IMR-90 (cell line): ENCODE measurements at regions not wholly inside any gene's neighbourhood (a gene's known extent, or its start where the extent isn't known, plus 50 kb on each side); places are given as distances from the start of the nearest gene placed in this dataset.

ENCODE experiments used
- ATAC-seq: fragments of 200-7000 bp; cut with Tn5 transposase; 2 replicates; pipeline ENCODE4 v1.9.1; 2020; ENCODE audit warnings: low read depth, mild to moderate bottlenecking, moderate library complexity
- BruUV-seq: library from RNA; stranded (reverse); fragments of 400-500 nt; replicated peaks from 2 replicates; lab custom pipeline; 2021; lab: Mats Ljungman, UMichigan
- CTCF ChIA-PET: fragments of 300-600 bp; formaldehyde crosslinking; extraction: SDS; loops from one replicate; lab custom pipeline; 2021; ENCODE audit warnings: antibody characterized with exemption; lab: Yijun Ruan, JAX
- POLR2A ChIA-PET: fragments of 300-600 bp; sonication (Branson Sonifier 250); formaldehyde crosslinking; loops from one replicate; lab custom pipeline; 2022; ENCODE audit warnings: antibody characterized with exemption; ENCODE audit not compliant: unreplicated experiment; lab: Charles Lee
- DNase-seq: peaks from one replicate; pipeline ENCODE4 v3.0.0; 2013
- H2AFZ ChIP-seq: replicated peaks from 2 replicates; pipeline ENCODE3; 2013; ENCODE audit warnings: low read length, mild to moderate bottlenecking; ENCODE audit not compliant: poor library complexity
- H2AK5ac ChIP-seq: 2 replicates; pipeline ENCODE4 v1.6.1; 2013; ENCODE audit warnings: low read depth, low read length, inconsistent platforms
- H2AK9ac ChIP-seq: replicated peaks from 2 replicates; pipeline ENCODE3; 2013; ENCODE audit warnings: mild to moderate bottlenecking, low read depth, low read length, moderate library complexity; ENCODE audit not compliant: poor library complexity
- H2BK120ac ChIP-seq: 2 replicates; pipeline ENCODE4 v1.6.1; 2013; ENCODE audit warnings: low read depth, low read length, inconsistent platforms
- H2BK15ac ChIP-seq: 3 replicates; pipeline ENCODE4 v1.6.1; 2013; ENCODE audit warnings: low read depth, low read length, inconsistent platforms
- H2BK20ac ChIP-seq: 2 replicates; pipeline ENCODE4 v1.6.1; 2013; ENCODE audit warnings: low read depth, mild to moderate bottlenecking, inconsistent platforms, low read length, moderate library complexity
- H2BK5ac ChIP-seq: 2 replicates; pipeline ENCODE4 v1.6.1; 2013; ENCODE audit warnings: mild to moderate bottlenecking, low read depth, low read length, inconsistent platforms; ENCODE audit not compliant: poor library complexity, severe bottlenecking
- H3K14ac ChIP-seq: replicated peaks from 2 replicates; pipeline ENCODE4 v1.6.1; 2013; ENCODE audit warnings: low read depth, low read length, inconsistent platforms
- H3K18ac ChIP-seq: 2 replicates; pipeline ENCODE4 v1.6.1; 2013; ENCODE audit warnings: low read depth, low read length, control low read depth
- H3K23ac ChIP-seq: 2 replicates; pipeline ENCODE4 v1.6.1; 2013; ENCODE audit warnings: low read depth, low read length, inconsistent platforms
- H3K27ac ChIP-seq: 2 replicates; pipeline ENCODE4 v1.5.1; 2013; ENCODE audit warnings: mild to moderate bottlenecking, control low read depth, low read length; ENCODE audit not compliant: insufficient read depth
- H3K27me3 ChIP-seq: 2 replicates; pipeline ENCODE4 v1.6.1; 2013; ENCODE audit warnings: low read length; ENCODE audit not compliant: control insufficient read depth, insufficient read depth
- H3K36me3 ChIP-seq: 2 replicates; pipeline ENCODE4 v1.6.1; 2013; ENCODE audit warnings: low read length, mixed read lengths; ENCODE audit not compliant: control insufficient read depth, insufficient read depth
- H3K4ac ChIP-seq: 2 replicates; pipeline ENCODE4 v1.6.1; 2013; ENCODE audit warnings: low read depth, low read length, inconsistent platforms
- H3K4me1 ChIP-seq: 2 replicates; pipeline ENCODE4 v1.6.1; 2013; ENCODE audit warnings: low read length, mixed read lengths; ENCODE audit not compliant: control insufficient read depth, insufficient read depth
- H3K4me2 ChIP-seq: 2 replicates; pipeline ENCODE4 v1.6.1; 2013; ENCODE audit warnings: low read depth, mild to moderate bottlenecking, control low read depth, low read length, moderate library complexity
- H3K4me3 ChIP-seq: 2 replicates; pipeline ENCODE4 v1.5.1; 2013; ENCODE audit warnings: low read depth, mild to moderate bottlenecking, control low read depth, low read length, moderate library complexity; ENCODE audit not compliant: insufficient read depth
- H3K56ac ChIP-seq: 2 replicates; pipeline ENCODE4 v1.6.1; 2013; ENCODE audit warnings: low read length, inconsistent platforms; ENCODE audit not compliant: insufficient read depth; ENCODE audit errors: extremely low read depth
- H3K79me1 ChIP-seq, 2 experiments: 2 replicates each; pipeline ENCODE4 v1.6.1; 2013; ENCODE audit warnings: low read length in 2 of 2, inconsistent platforms in 1 of 2, low read depth in 1 of 2
- H3K9ac ChIP-seq: 2 replicates; pipeline ENCODE4 v1.6.1; 2013; ENCODE audit warnings: low read depth, low read length, control low read depth
- H3K9me1 ChIP-seq: 2 replicates; pipeline ENCODE4 v1.6.1; 2013; ENCODE audit warnings: low read length, inconsistent platforms; ENCODE audit not compliant: insufficient read depth
- H3K9me3 ChIP-seq: 2 replicates; pipeline ENCODE4 v1.6.1; 2013; ENCODE audit warnings: low read length; ENCODE audit not compliant: control insufficient read depth, insufficient read depth
- H4K20me1 ChIP-seq: 2 replicates; pipeline ENCODE4 v1.6.1; 2013; ENCODE audit warnings: low read length, inconsistent platforms; ENCODE audit not compliant: insufficient read depth
- H4K5ac ChIP-seq: 2 replicates; pipeline ENCODE4 v1.6.1; 2013; ENCODE audit warnings: mild to moderate bottlenecking, low read depth, low read length, control low read depth
- H4K8ac ChIP-seq, 2 experiments: 2 replicates each; pipeline ENCODE4 v1.6.1; 2013; ENCODE audit warnings: low read depth in 2 of 2, low read length in 2 of 2, control low read depth in 1 of 2, inconsistent platforms in 1 of 2
- H4K91ac ChIP-seq: 2 replicates; pipeline ENCODE4 v1.6.1; 2013; ENCODE audit warnings: low read depth, low read length, inconsistent platforms; ENCODE audit not compliant: insufficient read depth
- MAZ ChIP-seq: IDR thresholded peaks from 2 replicates; pipeline ENCODE4 v1.6.1; 2012; ENCODE audit warnings: low read depth, mild to moderate bottlenecking, low read length, improper control_type of control experiment, moderate library complexity, borderline replicate concordance
- MXI1 ChIP-seq: IDR thresholded peaks from 2 replicates; pipeline ENCODE4 v1.6.1; 2012; ENCODE audit warnings: low read depth, mild to moderate bottlenecking, low read length, moderate library complexity, borderline replicate concordance
- NFE2L2 ChIP-seq: fragments of 150-350 bp; IDR thresholded peaks from 2 replicates; pipeline ENCODE4 v1.6.1; 2016; ENCODE audit warnings: low read depth, mild to moderate bottlenecking, low read length
- WGBS, 2 experiments: methylation state at CpG; one replicate each; pipeline versions ENCODE4 v1.1.5 to v1.1.7; 2013; ENCODE audit warnings: missing lambda C conversion rate in 2 of 2; ENCODE audit not compliant: insufficient read length in 1 of 2; ENCODE audit errors: extremely low coverage in 2 of 2; 5-methylcytosine and 5-hydroxymethylcytosine counted together
- dilution Hi-C: fragments of 300-500 bp; cut with HindIII; formaldehyde crosslinking; loops from one replicate; pipeline ENCODE4 v1.14.3; 2018; ENCODE audit warnings: low sequenced_read_pairs; ENCODE audit not compliant: unreplicated experiment
- in situ Hi-C: fragments of 300-500 bp; cut with MboI; formaldehyde crosslinking; loops from 3 replicates; pipeline ENCODE4 v1.14.3; 2019; ENCODE audit warnings: low sequenced_read_pairs, inconsistent platforms, mixed read lengths
- intact Hi-C: fragments of 100-400 bp; cut with micrococcal nuclease; formaldehyde crosslinking; loops from 2 replicates; pipeline ENCODE4 v1.10.0; 2022

DNA sequence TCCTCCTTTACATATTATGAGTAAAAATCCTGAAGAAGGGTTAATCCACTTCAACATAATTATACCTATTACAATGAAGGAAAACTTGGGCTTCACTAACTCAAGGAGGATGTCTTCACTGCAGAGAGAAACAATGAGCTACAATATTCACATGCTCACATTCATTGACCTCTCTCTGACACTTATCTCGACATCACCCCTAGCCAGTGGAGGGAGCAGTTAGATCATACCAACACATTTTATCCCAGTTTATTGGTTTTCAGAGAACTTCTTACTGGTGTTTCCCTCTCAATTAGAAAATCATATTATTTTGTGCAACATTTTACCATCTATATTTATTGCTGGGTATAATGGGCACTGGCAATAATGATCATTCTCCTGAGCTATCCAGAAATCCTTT is 646.5 kb downstream of the TENT5A start:
- H3K9me3 ChIP-seq: no peaks in the 10 kb centered on the region
- H3K36me3 ChIP-seq: no peaks in the 10 kb centered on the region
- no peak overlapping the region for H3K56ac ChIP-seq
- CTCF ChIA-PET: no interaction called here
- H2BK15ac ChIP-seq: no peak overlapping the region
- H3K79me1 ChIP-seq: no peaks in the 10 kb centered on the region
- H4K8ac ChIP-seq: no peak overlapping the region
- no peak overlapping the region for H3K4me2 ChIP-seq
- BruUV-seq: no TSS peak
- TF ChIP-seq NFE2L2 (no peak), MAZ (no peak), MXI1 (no peak)
- no peak overlapping the region for H4K91ac ChIP-seq
- no peak overlapping the region for H2BK120ac ChIP-seq
- intact Hi-C loops: no loop called here
- in situ Hi-C loops: no loop called here
- no peak overlapping the region for H3K14ac ChIP-seq
- H2AK9ac ChIP-seq: no peak overlapping the region
- no peak overlapping the region for H2AK5ac ChIP-seq
- H3K9ac ChIP-seq: no peak overlapping the region
- dilution Hi-C loops: no loop called here
- no peak overlapping the region for H3K4ac ChIP-seq
- no peaks in the 10 kb centered on the region for H4K20me1 ChIP-seq
- no peaks in the 10 kb centered on the region for H3K27me3 ChIP-seq
- no peak overlapping the region for H3K18ac ChIP-seq
- no peak overlapping the region for H2AFZ ChIP-seq
- H2BK5ac ChIP-seq: no peak overlapping the region
- no peaks in the 10 kb centered on the region for H3K4me1 ChIP-seq
- POLR2A ChIA-PET: no interaction called here
- no peak overlapping the region for H2BK20ac ChIP-seq
- no CpG with 5 or more reads among the region's 1 CpG for WGBS, 2 experiments
- H3K9me1 ChIP-seq: no peaks in the 10 kb centered on the region
- no peak overlapping the region for H3K27ac ChIP-seq
- ATAC-seq (no peak), DNase-seq (no peak)
- no peak overlapping the region for H3K23ac ChIP-seq
- H3K4me3 ChIP-seq: no peak overlapping the region
- H4K5ac ChIP-seq: no peak overlapping the region
